NCI-H748 (cell line): ENCODE measurements at regions not wholly inside any gene's neighbourhood (a gene's known extent, or its start where the extent isn't known, plus 50 kb on each side); places are given as distances from the start of the nearest gene placed in this dataset.

Experiments used
- DNase-seq: peaks from one replicate; lab custom pipeline; 2025; ENCODE audit not compliant: unreplicated experiment; lab: John Stamatoyannopoulos, UW

GRCh38 chr4:81522711-81523110 lies 51.0 kb upstream of the RASGEF1B start:
- no peak for DNase-seq

- no peak for DNase-seq
These were observed 50.0 kb upstream of the RASGEF1B start for GRCh38 chr4:81521708-81522107.
